ENCODE measurements at regions not wholly inside any gene's neighbourhood (a gene's known extent, or its start where the extent isn't known, plus 50 kb on each side); places are given as distances from the start of the nearest gene placed in this dataset.

DNA sequence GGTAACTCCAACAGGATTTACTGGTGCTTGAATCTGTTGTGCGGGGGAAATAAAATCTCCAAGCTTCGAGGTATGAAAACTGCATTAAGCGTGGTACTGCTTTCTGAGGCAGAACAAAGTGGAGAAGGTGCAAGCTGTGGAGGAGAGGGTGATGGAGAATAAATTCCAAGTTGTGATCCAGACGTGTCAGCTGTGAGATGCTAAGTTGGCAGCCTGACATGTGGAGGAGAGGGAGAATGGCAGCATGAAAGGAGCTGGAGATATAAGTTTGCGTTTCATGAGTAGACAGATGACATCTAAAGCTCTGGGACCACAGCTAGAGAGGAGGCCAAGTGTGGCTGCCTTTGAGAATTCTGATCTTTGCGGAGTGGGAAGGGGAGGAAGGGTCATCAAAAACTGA is 411.8 kb downstream of the FBXO15 start:
- DNase-seq (ENCODE audit: low read depth), result no peak

GRCh38 chr18:73733806-73734314 is 413.8 kb downstream of the FBXO15 start:
- no peak for DNase-seq (ENCODE audit: low read depth)

DNA sequence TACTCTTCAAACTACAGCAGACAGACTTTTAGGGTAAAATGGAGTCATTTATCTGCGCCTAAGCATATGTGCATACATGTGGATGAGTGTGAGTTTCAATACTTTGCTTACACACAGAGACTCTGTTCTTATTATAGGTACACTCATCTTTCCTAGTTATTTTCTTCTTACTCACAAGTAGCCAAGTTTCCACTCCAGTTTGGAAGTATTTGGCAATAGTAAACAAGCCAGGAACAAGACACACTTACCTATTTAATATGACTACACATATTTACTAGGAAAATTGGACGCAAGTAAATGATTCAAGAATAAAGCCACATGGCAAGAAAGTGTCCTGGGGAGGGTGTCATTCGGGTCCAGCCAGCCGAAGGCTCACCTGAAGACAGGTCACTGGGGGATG is 414.3 kb downstream of the FBXO15 start:
- DNase-seq (ENCODE audit: low read depth), result no peak

GRCh38 chr18:73728657-73729056 is 419.0 kb downstream of the FBXO15 start:
- DNase-seq (ENCODE audit: low read depth), result no peak

- DNase-seq (ENCODE audit: low read depth), result no peak
Measured at GRCh38 chr18:73724958-73725357, 422.7 kb downstream of the FBXO15 start.

DNA sequence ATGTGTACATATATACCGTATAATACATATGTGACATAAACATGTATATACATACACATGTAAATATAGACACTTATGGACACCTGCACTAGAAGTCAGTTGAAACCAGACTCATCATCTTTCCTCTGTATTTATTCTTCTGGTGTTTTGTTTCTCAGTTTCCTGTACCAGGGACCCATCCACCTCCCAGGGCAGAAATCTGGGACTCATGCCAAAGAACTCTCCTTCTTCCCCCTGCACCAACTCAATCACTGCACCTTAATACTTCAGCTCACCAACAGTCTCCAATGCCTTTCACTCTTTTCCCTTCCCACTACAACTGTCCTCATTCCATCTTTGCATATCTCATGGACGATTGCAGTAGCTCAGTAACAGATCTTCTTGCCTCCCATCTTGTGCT is 428.0 kb downstream of the FBXO15 start:
- no peak for DNase-seq (ENCODE audit: low read depth)

DNA sequence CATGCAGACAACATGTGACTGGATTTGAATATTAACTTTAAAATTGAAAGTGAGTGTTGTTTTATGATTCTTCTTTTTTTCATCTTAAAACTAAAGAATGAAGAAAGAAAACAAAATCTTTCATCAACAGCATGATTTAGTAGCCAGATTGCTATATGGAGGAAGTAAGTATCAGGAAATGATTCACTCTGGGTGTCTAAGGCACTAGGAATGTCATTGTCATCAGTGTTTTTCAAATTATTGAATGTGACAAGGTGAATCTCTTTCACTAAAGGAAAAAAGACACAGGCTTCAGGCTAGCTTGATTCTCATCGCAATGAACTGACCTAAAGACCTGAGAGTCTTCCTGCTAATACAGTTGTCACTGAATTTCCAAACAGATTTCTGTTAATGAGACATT is 430.1 kb downstream of the FBXO15 start:
- DNase-seq (ENCODE audit: low read depth), result no peak

DNA sequence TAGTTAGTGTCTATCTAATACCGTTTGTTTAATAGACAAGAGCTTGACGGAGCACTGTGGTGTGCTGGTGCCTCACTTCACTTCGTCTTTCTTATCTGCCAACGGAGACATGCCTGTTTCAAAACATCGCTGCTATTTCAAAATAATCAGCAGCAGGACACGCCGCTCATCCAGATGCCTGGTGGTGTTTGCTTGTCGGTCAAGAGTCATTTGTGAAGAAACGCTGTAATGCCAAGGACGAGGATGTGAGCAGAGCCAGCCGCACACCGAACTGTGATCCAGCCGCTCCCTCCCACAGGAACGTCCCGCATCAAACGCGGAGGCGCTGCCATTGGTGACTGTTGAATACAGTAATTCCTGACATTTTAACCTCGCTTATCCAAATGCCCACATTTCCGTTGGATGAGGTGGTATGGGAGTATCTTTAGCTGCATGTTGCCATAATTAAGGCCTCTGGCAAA is 432.4 kb downstream of the FBXO15 start:
- DNase-seq (ENCODE audit: low read depth), result no peak

DNA sequence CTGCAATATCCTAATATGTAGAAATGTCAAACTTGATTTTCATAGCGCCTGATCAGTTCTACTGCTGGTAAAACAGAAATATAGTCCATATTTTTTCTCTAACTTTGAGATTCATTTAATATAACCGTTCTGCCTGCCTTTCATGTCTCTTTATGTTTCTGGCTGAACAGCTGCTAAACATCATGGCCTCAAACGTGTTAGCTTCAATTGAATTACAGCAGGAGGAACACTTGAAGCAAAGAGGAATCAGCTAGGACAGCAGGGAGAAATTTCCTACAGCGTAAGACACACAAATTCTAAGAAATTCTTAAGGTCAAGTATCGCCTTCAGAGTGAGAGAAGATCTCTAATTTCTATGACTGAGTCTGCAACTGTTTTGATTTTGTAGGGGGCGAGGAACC is 433.2 kb downstream of the FBXO15 start:
- DNase-seq (ENCODE audit: low read depth), result no peak

GRCh38 chr18:73711256-73711655 is 436.4 kb downstream of the FBXO15 start:
- DNase-seq (ENCODE audit: low read depth), result no peak

DNA sequence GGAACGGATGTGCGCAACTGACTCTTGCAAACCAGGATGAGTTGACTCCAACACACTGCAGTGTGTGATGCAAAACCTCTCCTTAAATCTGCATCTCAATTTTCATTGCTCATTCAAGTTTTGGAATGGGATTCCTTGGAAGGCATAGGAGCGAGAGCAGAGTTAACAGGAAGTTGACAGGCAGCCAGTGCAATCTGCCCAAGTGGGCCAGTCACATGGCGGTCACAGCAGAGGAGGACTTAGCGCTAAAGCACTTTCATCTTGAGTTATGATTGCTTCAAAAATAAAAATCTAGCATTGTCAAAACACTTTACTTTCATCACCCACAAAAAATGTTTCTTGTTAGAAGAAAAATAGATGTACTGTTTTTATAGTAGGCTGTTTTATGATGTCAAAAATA is 439.0 kb downstream of the FBXO15 start:
- DNase-seq (ENCODE audit: low read depth), result no peak

DNA sequence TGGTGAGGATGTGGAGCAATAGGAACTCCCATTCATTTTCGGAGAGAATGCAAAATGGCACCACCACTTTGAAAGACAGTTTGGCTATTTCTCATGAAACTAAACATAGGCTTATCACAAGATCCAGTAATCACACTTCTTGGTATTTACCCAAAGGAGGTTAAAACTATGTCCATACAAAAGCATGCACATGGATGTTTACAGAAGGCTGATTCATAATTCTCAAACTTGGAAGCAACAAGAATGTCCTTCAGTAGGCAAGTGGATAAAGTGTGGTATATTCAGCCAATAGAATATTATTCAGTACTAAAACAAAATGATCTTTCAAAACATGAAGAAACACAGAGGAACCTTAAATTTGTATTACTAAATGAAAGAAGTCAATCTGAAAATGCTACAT is 440.6 kb downstream of the FBXO15 start:
- no peak for DNase-seq (ENCODE audit: low read depth)

- no peak for DNase-seq (ENCODE audit: low read depth)
Measured at GRCh38 chr18:73697353-73697752, 450.3 kb downstream of the FBXO15 start.

GRCh38 chr18:73696698-73697097 is 450.9 kb downstream of the FBXO15 start:
- DNase-seq (ENCODE audit: low read depth), result no peak

DNA sequence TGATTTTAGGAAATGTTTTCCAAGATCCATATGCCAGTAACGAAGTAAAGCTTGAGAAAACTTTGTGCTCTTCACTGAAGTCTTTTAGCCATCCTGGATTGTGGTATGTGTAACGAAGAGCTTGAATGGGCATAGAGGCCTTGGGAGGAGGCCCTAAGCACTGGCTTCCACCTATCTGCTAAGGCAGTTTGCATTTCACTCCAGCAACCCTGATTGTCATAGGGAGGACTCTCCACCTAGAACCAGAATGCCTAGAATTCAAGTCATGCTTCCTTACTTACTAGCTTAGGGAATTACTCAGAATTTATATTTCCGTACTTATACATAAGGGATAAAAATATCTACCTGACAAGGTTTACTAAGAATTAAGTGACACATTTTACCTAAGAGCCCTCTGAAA is 451.5 kb downstream of the FBXO15 start:
- no peak for DNase-seq (ENCODE audit: low read depth)

DNA sequence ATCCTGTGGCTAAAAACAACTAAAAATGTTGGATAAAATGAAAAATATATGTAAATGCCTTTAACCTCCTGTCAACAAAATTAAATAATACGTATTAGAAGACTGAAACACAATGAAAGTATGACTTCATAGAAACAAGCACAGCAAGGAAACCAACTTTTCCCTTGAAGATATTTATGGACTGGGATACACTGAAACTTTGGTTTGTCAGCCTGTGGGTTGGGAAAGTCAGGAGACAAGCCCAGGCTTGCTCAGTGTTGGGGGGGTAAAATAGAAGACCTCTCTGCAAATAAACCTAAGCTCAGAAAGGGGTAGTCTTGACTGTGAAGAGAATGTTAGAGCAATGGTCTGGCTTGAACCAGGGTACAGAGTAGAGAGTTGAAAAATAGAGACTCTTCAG is 454.5 kb downstream of the FBXO15 start:
- DNase-seq (ENCODE audit: low read depth), result no peak

- DNase-seq (ENCODE audit: low read depth), result no peak
Measured at GRCh38 chr18:73691624-73692023, 456.0 kb downstream of the FBXO15 start.

DNA sequence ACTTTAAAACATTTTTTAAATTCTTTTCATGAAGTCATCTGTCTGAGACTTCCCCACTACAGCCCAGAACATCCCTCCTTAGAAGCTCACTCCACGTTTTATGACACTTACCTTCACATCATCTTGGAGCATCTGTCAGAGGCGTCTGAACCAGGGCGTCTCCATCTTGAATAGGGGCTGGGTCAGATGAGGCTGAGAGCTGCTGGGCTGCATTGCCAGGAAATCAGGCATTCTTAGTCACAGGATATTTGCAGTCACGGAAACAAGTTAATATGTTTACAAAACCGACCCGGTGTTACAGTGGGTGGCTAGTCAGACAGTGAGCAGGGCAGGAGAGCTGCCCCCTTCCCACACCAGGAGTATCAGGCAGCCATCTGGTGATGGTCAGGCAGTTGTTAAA is 456.5 kb downstream of the FBXO15 start:
- DNase-seq (ENCODE audit: low read depth), result no peak

DNA sequence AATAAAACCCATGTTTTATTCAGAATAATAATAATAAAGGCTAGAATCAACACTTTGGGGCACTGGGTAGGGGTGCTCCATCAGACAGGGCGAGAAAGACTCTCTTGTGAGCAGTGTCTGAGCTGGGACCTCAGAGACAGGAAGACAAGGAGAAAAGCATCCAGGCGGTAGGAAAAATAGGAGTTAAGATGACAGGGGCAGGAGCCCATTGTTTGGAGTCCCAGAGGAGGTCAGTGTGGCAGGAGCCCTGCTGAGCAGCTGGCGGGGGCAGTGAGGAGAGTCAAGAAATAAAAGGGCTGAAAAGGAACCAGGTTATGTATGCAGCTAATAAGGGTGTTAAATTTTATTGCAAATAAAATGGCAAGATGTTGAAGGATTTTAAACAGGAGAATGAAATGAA is 457.4 kb downstream of the FBXO15 start:
- no peak for DNase-seq (ENCODE audit: low read depth)

DNA sequence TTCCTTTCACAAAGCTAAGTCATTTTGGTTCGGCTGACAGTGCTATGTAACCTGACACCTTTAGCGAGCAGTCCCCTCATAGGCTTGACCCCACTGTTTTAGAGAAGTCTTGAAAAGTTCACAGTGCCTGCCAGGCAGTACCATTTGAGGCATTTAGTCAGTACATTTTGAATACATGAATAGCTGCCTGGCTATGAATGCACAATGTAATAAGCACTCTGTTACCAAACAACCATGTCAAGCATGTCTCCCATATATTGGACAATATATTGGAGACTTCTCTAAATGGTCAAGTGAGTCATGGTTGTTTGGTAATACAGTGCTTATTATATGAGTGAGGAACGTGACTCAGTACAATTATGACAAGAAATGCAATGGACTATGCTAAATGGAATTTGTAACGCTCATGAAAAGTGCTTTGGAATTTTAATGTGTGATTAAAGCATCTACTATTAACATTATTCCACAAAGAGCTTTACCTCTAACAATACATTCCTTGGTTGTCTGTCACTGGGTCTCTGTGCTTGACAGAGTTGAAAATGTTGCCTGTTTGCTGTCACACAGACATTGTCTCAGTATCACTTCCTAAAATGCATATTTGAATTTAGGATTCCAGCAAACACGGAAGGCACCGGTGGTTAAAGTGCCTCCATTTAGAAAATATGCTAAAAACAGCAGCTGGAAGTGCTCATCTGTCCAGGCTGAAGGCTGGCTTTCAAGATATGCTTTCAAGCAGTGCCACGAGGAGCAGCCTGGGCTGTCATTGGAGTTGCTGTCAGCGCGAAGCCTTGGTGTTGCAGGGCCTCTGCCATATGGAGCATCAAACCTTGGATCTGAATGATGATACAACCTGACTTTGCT is 458.6 kb downstream of the FBXO15 start:
- no peak for DNase-seq (ENCODE audit: low read depth)

GRCh38 chr18:73688161-73688560 is 459.5 kb downstream of the FBXO15 start:
- no peak for DNase-seq (ENCODE audit: low read depth)

- DNase-seq (ENCODE audit: low read depth), result no peak
Measured at GRCh38 chr18:73684647-73685046, 463.0 kb downstream of the FBXO15 start.

- DNase-seq (ENCODE audit: low read depth), result no peak
Measured at GRCh38 chr18:73683409-73684238, 464.0 kb downstream of the FBXO15 start.
